ENCODE measurements at regions not wholly inside any gene's neighbourhood (a gene's known extent, or its start where the extent isn't known, plus 50 kb on each side); places are given as distances from the start of the nearest gene placed in this dataset.

- TF ChIP-seq ARNTL (CRISPR knock-in tag; IDR thresholded peaks at IDR 0.05; ENCODE audit: borderline replicate concordance, low read depth) (no peak), CREB5 (CRISPR knock-in tag; IDR thresholded peaks at IDR 0.05; ENCODE audit: low read depth) (no peak), ZFP30 (CRISPR knock-in tag; IDR thresholded peaks at IDR 0.05) (no peak), ZNF8 (CRISPR knock-in tag; IDR thresholded peaks at IDR 0.05) (no peak), ZNF565 (CRISPR knock-in tag; conservative IDR thresholded peaks at IDR 0.05; ENCODE audit: low read depth) (no peak), TSHZ2 (CRISPR knock-in tag; IDR thresholded peaks at IDR 0.05) (no peak), RARB (CRISPR knock-in tag; IDR thresholded peaks at IDR 0.05) (no peak), ZC3H10 (CRISPR knock-in tag; IDR thresholded peaks at IDR 0.05) (no peak)
These were observed 387.0 kb downstream of the TUSC7 start for GRCh38 chr3:117096549-117096948.

All from SK-N-SH treated with all-trans-retinoic acid at 6 μM for 48 hours (cell line).